Smooth muscle cell (in vitro differentiated cells): ENCODE measurements at regions not wholly inside any gene's neighbourhood (a gene's known extent, or its start where the extent isn't known, plus 50 kb on each side); places are given as distances from the start of the nearest gene placed in this dataset.

Experiments used
- DNase-seq: peaks from one replicate; lab custom pipeline; 2025; ENCODE audit not compliant: unreplicated experiment; lab: John Stamatoyannopoulos, UW
- H2AFZ ChIP-seq: fragments of 200-600 bp; sonication (generic); 2 replicates; pipeline ENCODE4 v1.6.0; 2016; ENCODE audit warnings: antibody characterized with exemption, low read depth, mild to moderate bottlenecking
- H3F3A ChIP-seq: fragments of 200-600 bp; sonication (generic); 2 replicates; pipeline ENCODE4 v1.6.0; 2017; ENCODE audit warnings: antibody characterized with exemption, low read depth
- H3K27ac ChIP-seq: fragments of 200-600 bp; sonication (generic); 2 replicates; pipeline ENCODE4 v1.5.1; 2016; ENCODE audit warnings: low read depth, mild to moderate bottlenecking
- H3K27me3 ChIP-seq: fragments of 200-600 bp; sonication (generic); 2 replicates; pipeline ENCODE4 v1.6.1; 2016; ENCODE audit warnings: low read depth, mild to moderate bottlenecking
- H3K36me3 ChIP-seq: fragments of 200-600 bp; sonication (generic); 2 replicates; pipeline ENCODE4 v1.5.1; 2016; ENCODE audit warnings: low read depth
- H3K4me1 ChIP-seq: fragments of 200-600 bp; sonication (generic); 2 replicates; pipeline ENCODE4 v1.5.1; 2016; ENCODE audit warnings: low read depth
- H3K4me2 ChIP-seq: fragments of 200-600 bp; sonication (generic); 2 replicates; pipeline ENCODE4 v1.6.0; 2016; ENCODE audit warnings: mild to moderate bottlenecking
- H3K4me3 ChIP-seq: fragments of 200-600 bp; sonication (generic); 2 replicates; pipeline ENCODE4 v1.5.1; 2016; ENCODE audit warnings: mild to moderate bottlenecking
- H3K79me2 ChIP-seq: fragments of 200-600 bp; sonication (generic); 2 replicates; pipeline ENCODE4 v1.6.0; 2016; ENCODE audit warnings: low read depth, mild to moderate bottlenecking
- H3K9ac ChIP-seq: fragments of 200-600 bp; sonication (generic); 2 replicates; pipeline ENCODE4 v1.6.0; 2016; ENCODE audit warnings: low read depth
- H3K9me3 ChIP-seq: fragments of 200-600 bp; sonication (generic); replicated peaks from 2 replicates; pipeline ENCODE4 v1.5.1; 2016; ENCODE audit warnings: low read depth
- H4K20me1 ChIP-seq: fragments of 200-600 bp; sonication (generic); 2 replicates; pipeline ENCODE4 v1.6.0; 2016; ENCODE audit warnings: low read depth
- CTCF ChIP-seq: fragments of 200-600 bp; sonication (generic); IDR thresholded peaks from 2 replicates; pipeline ENCODE4 v1.5.1; 2017; ENCODE audit warnings: borderline replicate concordance, mild to moderate bottlenecking, antibody characterized with exemption; ENCODE audit not compliant: insufficient read depth, poor library complexity, severe bottlenecking
- WGBS: methylation state at CpG from one replicate; pipeline ENCODE4 v1.1.7; 2016; ENCODE audit warnings: low lambda C conversion rate; 5-methylcytosine and 5-hydroxymethylcytosine counted together

DNA sequence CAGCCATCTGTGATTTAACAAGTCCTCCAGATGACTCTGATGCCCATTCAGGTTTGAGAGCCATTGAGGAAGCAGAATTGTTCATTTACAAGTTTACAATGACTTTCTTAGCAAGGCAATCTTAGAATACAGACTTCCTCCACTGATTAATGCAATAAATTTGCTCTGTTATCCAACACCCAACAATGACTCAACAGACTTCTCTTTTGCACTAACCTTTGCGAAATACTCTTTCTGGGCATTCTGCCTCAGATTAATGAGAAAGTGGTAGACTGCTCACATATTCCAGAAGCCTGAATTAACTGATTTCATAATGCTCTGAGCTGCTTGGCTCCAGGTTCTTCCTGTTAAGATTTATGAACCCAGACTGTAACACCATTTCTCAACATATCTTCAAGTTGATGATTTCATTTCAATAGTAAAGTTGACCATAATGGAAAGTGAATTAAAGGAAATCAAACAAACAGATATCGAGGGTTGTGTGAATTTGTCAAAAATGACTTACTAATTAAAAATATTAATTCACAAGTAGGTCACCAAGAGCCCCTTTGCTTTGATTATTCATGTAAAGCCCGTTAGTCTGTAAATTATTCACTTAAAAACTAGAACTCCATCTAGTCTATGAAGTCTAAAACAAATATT is 70.5 kb upstream of the BLID start:
- Histone ChIP-seq H3K4me1 (peaks cover 12% of the 10 kb centered on the region), H3K4me2 (peak overlapping the region; percentile 53), H3F3A (peaks cover 38% of the 10 kb centered on the region), H3K36me3 (no peaks in the 10 kb centered on the region), H2AFZ (no peak overlapping the region), H3K9ac (peak overlapping the region; percentile 69), H3K27me3 (no peaks in the 10 kb centered on the region), H3K79me2 (peaks cover 55% of the 10 kb centered on the region), H3K9me3 (no peaks in the 10 kb centered on the region), H3K4me3 (no peak overlapping the region), H3K27ac (peak overlapping the region; percentile 96), H4K20me1 (no peaks in the 10 kb centered on the region)
- TF ChIP-seq CTCF, result no peak
- no peak for DNase-seq
- 44% methylated on average over 3 of the region's 3 CpGs for WGBS

DNA sequence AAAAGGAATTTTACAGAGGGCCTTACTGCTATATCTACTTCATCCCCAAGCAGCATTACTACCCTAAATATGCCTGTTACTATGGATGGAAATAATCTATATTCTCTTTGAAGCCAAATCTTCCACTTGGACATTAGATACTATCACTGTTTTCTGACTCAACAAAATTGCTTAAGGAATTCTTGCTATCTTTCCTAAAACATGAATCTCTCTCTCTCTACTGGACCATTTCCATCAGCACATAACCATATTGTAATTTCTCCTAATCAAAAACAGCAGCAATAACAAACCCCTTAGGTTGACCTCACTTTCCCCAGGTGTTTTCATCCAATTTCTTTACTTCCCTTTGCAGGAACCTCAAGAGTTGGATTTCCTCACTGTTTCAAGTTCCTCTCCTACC is 67.9 kb upstream of the BLID start:
- Histone ChIP-seq H3F3A (peaks cover 47% of the 10 kb centered on the region), H4K20me1 (no peaks in the 10 kb centered on the region), H2AFZ (no peak overlapping the region), H3K27ac (peak overlapping the region; percentile 23), H3K4me2 (no peak overlapping the region), H3K4me3 (no peak overlapping the region), H3K9me3 (no peaks in the 10 kb centered on the region), H3K79me2 (peaks cover 54% of the 10 kb centered on the region), H3K9ac (no peak overlapping the region), H3K36me3 (no peaks in the 10 kb centered on the region), H3K4me1 (peaks cover 33% of the 10 kb centered on the region), H3K27me3 (no peaks in the 10 kb centered on the region)
- no peak for DNase-seq
- no peak for TF ChIP-seq CTCF

- no peak for DNase-seq
- Histone ChIP-seq H3K4me3 (no peak overlapping the region), H3K36me3 (no peaks in the 10 kb centered on the region), H3K9me3 (no peaks in the 10 kb centered on the region), H3K4me2 (peak overlapping the region; percentile 91), H3K9ac (peak overlapping the region; percentile 38), H3K27ac (peak overlapping the region; percentile 93), H3K79me2 (peaks cover 74% of the 10 kb centered on the region), H4K20me1 (no peaks in the 10 kb centered on the region), H3K27me3 (no peaks in the 10 kb centered on the region), H3K4me1 (peaks cover 39% of the 10 kb centered on the region), H3F3A (peaks cover 34% of the 10 kb centered on the region), H2AFZ (no peak overlapping the region)
- 88% methylated on average over 1 of the region's 1 CpG for WGBS
- no peak for TF ChIP-seq CTCF
Measured at GRCh38 chr11:122181893-122182292, 65.9 kb upstream of the BLID start.

DNA sequence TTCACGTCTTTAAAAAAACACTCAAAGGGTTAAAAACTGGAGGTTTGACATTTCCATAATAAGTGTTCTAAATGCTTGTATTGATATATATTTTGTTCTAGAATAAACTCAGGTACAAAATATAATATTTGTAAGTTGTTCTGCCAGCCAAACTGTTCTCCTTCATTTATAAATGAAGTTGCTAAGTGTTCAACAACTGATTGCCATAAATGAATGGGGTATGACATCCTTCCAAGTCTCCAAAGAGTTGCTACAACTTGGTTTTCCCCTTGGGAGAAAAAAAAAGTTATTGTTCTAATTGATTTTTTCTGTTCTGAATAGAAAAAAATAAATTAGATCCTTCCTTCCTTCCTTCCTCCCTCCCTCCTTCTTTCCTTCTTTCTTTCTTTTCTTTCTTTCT is 65.4 kb upstream of the BLID start:
- Histone ChIP-seq H3K27ac (peak overlapping the region; percentile 93), H3K4me2 (peak overlapping the region; percentile 91), H3K9ac (peak overlapping the region; percentile 71), H3K27me3 (no peaks in the 10 kb centered on the region), H3K4me3 (no peak overlapping the region), H3F3A (peaks cover 30% of the 10 kb centered on the region), H3K9me3 (no peaks in the 10 kb centered on the region), H3K4me1 (peaks cover 36% of the 10 kb centered on the region), H3K79me2 (peaks cover 79% of the 10 kb centered on the region), H4K20me1 (no peaks in the 10 kb centered on the region), H3K36me3 (no peaks in the 10 kb centered on the region), H2AFZ (no peak overlapping the region)
- 73% methylated on average over 1 of the region's 1 CpG for WGBS
- DNase-seq, result no peak
- no peak for TF ChIP-seq CTCF
